GM12864 (cell line): ENCODE measurements at regions not wholly inside any gene's neighbourhood (a gene's known extent, or its start where the extent isn't known, plus 50 kb on each side); places are given as distances from the start of the nearest gene placed in this dataset.

Experiments used
- DNase-seq: peaks from one replicate; pipeline ENCODE4 v3.0.0-alpha.2; 2011; ENCODE audit warnings: low read depth
- H3K4me3 ChIP-seq: 2 replicates; pipeline ENCODE4 v1.5.1; 2011; ENCODE audit warnings: mild to moderate bottlenecking, low read depth, low read length, control low read depth
- TF ChIP-seq, protein P1 (sequence below): IDR thresholded peaks from 2 replicates; pipeline ENCODE4 v1.5.1; 2011; ENCODE audit warnings: low read depth, mild to moderate bottlenecking, moderate library complexity, low read length, control low read depth, inconsistent platforms; ENCODE audit errors: missing control alignments

DNA sequence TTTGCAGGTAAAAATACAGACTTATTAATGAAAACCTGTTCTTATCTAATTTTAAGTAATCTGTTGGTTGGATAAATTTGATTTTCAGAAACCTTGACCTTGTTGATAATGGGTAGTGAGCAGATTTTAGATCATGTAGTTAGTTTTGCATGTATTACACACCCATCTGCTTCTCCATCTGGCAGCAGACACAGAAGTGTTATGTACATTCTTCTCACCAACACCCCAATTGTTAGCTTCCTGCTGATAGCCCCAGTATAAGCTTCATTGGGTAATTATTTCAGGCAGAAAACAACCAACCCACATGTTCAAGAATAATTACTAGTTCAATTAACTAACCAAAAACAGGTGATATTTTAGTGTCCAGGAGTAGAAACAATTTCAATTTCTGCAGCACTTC lies 1740.5 kb upstream of the AGA start:
- no peak for DNase-seq
- TF ChIP-seq, protein P1, sequence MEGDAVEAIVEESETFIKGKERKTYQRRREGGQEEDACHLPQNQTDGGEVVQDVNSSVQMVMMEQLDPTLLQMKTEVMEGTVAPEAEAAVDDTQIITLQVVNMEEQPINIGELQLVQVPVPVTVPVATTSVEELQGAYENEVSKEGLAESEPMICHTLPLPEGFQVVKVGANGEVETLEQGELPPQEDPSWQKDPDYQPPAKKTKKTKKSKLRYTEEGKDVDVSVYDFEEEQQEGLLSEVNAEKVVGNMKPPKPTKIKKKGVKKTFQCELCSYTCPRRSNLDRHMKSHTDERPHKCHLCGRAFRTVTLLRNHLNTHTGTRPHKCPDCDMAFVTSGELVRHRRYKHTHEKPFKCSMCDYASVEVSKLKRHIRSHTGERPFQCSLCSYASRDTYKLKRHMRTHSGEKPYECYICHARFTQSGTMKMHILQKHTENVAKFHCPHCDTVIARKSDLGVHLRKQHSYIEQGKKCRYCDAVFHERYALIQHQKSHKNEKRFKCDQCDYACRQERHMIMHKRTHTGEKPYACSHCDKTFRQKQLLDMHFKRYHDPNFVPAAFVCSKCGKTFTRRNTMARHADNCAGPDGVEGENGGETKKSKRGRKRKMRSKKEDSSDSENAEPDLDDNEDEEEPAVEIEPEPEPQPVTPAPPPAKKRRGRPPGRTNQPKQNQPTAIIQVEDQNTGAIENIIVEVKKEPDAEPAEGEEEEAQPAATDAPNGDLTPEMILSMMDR, result no peak
- no peak overlapping the region for H3K4me3 ChIP-seq

DNA sequence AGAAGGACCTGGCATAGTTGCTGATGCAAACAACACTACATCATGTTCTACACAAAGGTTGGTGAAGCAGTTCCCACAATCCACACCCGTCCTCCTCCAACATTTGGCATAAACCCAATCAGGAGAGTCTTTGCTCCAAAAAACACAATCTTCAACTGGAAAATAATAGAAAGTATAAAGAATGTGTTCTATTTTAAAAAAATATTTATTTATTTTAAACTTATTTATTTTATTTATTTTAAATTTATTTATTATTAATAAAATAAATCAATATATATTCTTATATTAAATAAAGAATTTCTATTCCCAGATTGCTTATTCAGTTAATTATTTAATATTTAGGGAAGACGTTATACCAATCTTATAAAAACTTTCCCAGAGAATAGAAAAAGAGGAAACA lies 1753.7 kb upstream of the AGA start:
- TF ChIP-seq, protein P1, result no peak
- H3K4me3 ChIP-seq, result no peak overlapping the region
- no peak for DNase-seq

DNA sequence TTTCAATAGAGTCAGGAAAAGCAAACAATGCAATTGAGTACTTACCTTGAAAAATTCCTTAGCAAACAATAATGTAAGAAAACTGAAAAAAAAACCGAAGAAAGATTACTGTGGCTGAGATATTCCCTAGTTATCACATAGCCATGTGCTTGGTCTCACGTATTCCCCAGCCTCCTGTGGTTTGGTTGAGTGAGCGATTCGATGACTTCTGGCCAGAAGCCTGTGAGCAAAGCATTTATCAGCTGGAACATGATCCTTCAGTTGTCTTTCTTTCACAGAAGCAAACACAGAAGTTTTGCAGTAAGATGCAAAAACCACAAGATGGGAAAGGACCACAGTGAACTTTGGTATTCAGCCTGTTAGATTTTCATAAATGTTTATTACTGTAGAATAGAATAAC lies 1754.3 kb upstream of the AGA start:
- TF ChIP-seq, protein P1, result no peak
- DNase-seq, result no peak
- H3K4me3 ChIP-seq, result no peak overlapping the region

DNA sequence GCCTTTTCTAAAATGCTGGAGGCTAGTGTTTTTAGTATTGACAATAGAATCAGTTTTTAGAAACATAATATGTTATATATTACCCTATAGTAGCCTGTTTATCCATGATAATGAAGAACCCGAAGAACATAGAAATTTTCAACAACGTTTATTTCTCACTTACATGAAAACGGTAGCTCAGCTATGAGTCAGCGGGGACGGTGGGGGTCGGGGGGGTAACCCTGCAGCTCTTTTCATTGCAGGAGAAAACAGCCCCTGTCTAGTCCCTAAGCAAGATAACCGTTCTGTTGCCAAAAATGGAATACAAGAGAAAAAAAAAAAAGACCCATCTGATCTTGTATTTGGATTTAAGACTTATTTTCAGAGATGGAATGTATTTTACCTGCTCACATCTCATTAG lies 1758.4 kb upstream of the AGA start:
- no peak for DNase-seq
- TF ChIP-seq, protein P1, result no peak
- H3K4me3 ChIP-seq, result no peak overlapping the region

DNA sequence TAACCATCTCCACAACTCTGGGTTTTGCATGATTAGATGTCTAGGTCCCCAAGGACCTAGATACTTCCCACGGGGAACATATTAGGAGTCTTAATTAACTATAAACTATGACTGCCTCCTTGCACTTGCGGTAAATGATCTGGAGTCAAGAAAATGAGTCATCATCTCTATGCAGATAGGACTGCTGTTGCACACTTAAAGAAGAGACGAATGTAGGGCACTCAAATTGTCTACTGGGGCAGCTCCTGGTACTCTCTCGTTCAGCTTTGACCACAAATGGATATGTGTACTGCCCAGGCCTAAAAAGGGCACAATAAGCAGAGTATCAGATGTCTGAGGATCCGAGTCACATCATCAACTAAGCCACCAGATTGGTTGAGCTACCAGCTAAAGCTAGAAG lies 1783.4 kb upstream of the AGA start:
- no peak overlapping the region for H3K4me3 ChIP-seq
- DNase-seq, result no peak
- TF ChIP-seq, protein P1, result no peak

DNA sequence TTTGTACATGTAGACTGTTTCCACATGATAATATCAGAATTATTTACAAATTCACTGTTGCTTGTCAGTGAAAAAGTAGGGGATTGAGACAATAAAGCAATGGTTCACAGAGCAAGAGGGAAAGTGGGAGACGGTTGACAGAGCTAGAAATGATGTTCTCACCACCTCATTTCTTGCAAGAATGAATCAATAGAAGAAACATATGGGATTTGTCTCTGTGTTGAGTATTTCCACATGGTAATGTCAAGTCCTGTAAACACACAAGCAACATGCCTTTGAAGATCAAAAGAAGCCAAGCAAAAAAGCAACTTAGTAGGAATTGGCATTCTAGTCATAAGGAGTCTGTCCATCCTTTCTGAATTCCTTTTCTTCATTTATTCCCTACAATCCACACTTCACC lies 1806.6 kb upstream of the AGA start:
- no peak for DNase-seq
- H3K4me3 ChIP-seq, result no peak overlapping the region
- TF ChIP-seq, protein P1, result no peak

DNA sequence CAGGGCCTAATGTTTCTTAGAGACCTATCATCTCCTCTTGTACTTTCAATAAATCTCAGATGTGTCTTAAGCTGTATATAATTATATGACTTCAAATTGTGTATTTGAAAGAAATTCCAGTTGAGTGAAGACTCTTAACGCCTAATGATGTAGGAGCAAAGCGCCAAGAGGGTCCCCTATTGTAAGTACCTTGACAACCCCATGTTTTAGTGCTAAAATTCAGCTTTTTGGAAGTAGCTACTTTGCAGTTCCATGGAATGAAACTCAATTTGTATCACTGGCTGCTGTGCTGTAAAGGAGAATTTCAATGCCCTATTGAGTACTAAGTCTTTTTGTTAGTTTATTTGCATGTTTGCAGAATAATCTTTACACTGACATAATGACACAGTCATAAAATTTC lies 1826.6 kb upstream of the AGA start:
- no peak for DNase-seq
- TF ChIP-seq, protein P1, result no peak

More for the DNA sequence above, 1826.6 kb upstream of the AGA start:
- H3K4me3 ChIP-seq, result no peak overlapping the region
